Keratinocyte (primary cell): ENCODE measurements at regions not wholly inside any gene's neighbourhood (a gene's known extent, or its start where the extent isn't known, plus 50 kb on each side); places are given as distances from the start of the nearest gene placed in this dataset.

ENCODE experiments used
- CTCF ChIP-seq, 3 experiments: IDR thresholded peaks in 1 of 3; conservative IDR thresholded peaks in 1 of 3; optimal IDR thresholded peaks in 1 of 3; 2 replicates in 2 of 3; 3 replicates in 1 of 3; pipeline versions ENCODE3 to v1.5.1; 2011; ENCODE audit warnings: low read length in 3 of 3, mild to moderate bottlenecking in 3 of 3, moderate library complexity in 2 of 3, control low read depth in 1 of 3, inconsistent platforms in 1 of 3; ENCODE audit not compliant: insufficient read depth in 2 of 3; ENCODE audit errors: extremely low read depth in 1 of 3
- EZH2 ChIP-seq: IDR thresholded peaks from one replicate; pipeline ENCODE4 v1.6.1; 2012; ENCODE audit warnings: inconsistent platforms, mild to moderate bottlenecking, low read length, moderate library complexity

DNA sequence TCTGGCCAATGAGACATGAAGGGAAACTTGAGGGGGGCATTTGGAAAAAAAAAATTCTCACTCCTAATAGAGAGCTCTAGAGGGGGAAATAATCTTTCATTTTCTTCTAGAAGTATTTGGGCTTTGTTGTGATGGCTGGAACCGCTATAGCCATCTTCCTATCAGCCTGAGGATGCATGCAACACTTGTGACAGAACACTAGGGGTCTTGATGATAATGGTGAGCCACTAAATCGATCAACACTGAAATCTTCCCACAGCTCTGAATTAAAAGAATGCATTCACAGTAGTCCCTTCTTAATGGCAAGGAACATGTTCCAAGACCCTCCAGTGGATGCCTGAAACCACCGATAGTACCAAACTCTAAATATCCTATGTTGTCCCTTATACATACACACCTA is 325.3 kb downstream of the LNPK start:
- TF ChIP-seq CTCF (optimal IDR thresholded peaks at IDR 0.05 in 1 of 3, IDR thresholded peaks at IDR 0.05 in 1 of 3, conservative IDR thresholded peaks at IDR 0.05 in 1 of 3; ENCODE audit: extremely low read depth in 1 of 3, insufficient read depth in 2 of 3, low read length in 3 of 3) (no peak), EZH2 (no peak)
